B cell (primary cell): ENCODE measurements at regions not wholly inside any gene's neighbourhood (a gene's known extent, or its start where the extent isn't known, plus 50 kb on each side); places are given as distances from the start of the nearest gene placed in this dataset.
"Not testable (repeated sequence)": the region's sequence is repeated elsewhere in the genome, so short reads cannot be mapped to it uniquely, and the experiment has no call there.

Experiments used
- EZH2 ChIP-seq: IDR thresholded peaks from 2 replicates; pipeline ENCODE4 v1.6.1; 2012; ENCODE audit warnings: borderline replicate concordance, low read depth, mild to moderate bottlenecking, moderate library complexity, low read length; ENCODE audit not compliant: insufficient read depth, poor library complexity, severe bottlenecking
- TF ChIP-seq, protein P1 (sequence below): fragments of 200-600 bp; IDR thresholded peaks from one replicate; pipeline ENCODE4 v1.8.0; 2022; ENCODE audit warnings: antibody characterized with exemption, mild to moderate bottlenecking

DNA sequence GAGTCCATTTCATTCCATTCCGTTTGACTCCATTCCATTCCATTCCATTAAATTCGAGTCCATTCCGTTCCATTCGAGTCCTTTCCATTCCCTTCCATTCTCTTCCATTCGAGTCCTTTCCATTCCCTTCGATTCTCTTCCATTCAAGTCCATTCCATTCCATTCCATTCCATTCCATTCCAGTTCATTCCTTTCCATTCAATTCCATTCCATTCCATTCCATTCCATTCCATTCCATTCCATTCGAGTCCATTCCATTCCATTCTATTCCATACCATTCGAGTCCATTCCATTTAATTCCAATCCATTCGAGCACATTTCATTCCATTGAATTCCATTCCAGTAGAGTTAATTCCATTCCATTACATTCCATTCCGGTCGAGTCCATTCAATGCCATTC lies 1130.9 kb downstream of the RPIA start:
- TF ChIP-seq, protein P1, sequence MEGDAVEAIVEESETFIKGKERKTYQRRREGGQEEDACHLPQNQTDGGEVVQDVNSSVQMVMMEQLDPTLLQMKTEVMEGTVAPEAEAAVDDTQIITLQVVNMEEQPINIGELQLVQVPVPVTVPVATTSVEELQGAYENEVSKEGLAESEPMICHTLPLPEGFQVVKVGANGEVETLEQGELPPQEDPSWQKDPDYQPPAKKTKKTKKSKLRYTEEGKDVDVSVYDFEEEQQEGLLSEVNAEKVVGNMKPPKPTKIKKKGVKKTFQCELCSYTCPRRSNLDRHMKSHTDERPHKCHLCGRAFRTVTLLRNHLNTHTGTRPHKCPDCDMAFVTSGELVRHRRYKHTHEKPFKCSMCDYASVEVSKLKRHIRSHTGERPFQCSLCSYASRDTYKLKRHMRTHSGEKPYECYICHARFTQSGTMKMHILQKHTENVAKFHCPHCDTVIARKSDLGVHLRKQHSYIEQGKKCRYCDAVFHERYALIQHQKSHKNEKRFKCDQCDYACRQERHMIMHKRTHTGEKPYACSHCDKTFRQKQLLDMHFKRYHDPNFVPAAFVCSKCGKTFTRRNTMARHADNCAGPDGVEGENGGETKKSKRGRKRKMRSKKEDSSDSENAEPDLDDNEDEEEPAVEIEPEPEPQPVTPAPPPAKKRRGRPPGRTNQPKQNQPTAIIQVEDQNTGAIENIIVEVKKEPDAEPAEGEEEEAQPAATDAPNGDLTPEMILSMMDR, result not testable (repeated sequence)
- TF ChIP-seq EZH2, result not testable (repeated sequence)
